ENCODE measurements at regions not wholly inside any gene's neighbourhood (a gene's known extent, or its start where the extent isn't known, plus 50 kb on each side); places are given as distances from the start of the nearest gene placed in this dataset.
A peak's percentile ranks its signal among the peaks of the same experiment; 100 is the strongest.
"Not testable (repeated sequence)": the region's sequence is repeated elsewhere in the genome, so short reads cannot be mapped to it uniquely, and the experiment has no call there.

DNA sequence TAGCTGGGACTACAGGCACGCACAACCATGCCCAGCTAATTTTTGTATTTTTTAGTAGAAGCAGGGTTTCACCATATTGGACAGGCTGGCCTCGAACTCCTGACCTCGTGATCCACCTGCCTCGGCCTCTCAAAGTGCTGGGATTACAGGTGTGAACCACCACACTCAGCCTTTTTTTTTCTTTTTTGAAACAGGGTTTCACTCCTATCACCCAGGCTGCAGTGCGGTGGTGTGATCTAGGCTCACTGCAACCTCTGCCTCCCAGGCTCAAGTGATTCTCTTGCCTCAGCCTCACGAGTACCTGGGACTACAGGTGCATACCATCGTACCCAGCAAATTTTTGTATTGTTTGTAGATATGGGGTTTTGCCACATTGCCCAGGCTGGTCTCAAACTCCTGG is 280.9 kb downstream of the GOLGA6L6 start:
- H3K27me3 Mint-ChIP-seq, ATAC-seq, H3K4me1 Mint-ChIP-seq: not testable (repeated sequence)

DNA sequence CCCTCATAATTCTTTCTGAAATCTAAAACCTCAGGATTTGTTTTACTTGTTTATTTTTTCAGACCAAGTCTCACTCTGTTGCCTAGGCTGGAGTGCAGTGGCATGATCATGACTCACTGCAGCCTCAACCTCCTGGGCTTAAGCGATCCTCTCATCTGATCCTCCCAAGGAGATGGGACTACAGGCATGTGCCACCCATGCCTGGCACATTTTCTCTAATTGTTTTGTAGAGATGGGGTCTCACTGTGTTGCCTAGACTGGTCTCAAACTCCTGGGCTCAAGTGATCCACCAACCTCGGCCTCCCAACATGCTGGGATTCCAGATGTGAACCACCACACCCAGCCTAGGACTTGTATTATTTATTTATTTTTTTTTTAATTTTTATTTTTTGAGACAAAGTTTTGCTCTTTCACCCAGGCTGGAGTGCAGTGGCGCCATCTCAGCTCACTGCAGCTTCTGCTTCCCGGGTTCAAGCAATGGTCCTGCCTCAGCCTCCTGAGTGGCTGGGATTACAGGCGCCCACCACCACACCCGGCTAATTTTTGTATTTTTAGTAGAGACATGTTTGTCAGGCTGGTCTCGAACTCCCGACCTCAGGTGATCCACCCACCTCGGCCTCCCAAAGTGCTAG is 281.9 kb downstream of the GOLGA6L6 start:
- not testable (repeated sequence) for H3K9me3 Mint-ChIP-seq, H3K27ac Mint-ChIP-seq, H3K4me1 Mint-ChIP-seq, ATAC-seq, H3K27me3 Mint-ChIP-seq, H3K36me3 Mint-ChIP-seq, H3K4me3 Mint-ChIP-seq

More for the DNA sequence above, 280.9 kb downstream of the GOLGA6L6 start:
- H3K27ac Mint-ChIP-seq, H3K4me3 Mint-ChIP-seq, H3K9me3 Mint-ChIP-seq, H3K36me3 Mint-ChIP-seq: not testable (repeated sequence)

DNA sequence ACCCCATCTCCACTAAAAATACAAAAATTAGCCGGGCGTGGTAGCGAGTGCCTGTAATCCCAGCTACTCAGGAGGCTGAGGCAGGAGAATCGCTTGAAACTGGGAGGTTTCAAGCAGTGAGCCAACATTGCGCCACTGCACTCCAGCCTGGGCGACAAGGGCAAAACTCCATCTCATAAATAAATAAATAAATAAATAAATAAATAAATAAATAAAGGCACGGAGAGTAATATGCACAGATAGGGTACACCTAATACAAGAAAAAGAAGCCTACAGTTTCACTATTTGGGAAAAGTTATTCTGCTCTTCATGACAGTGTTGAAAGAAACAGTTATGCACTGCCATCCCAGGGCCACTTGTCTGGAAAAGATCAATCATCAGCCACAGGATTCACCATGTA is 285.2 kb downstream of the GOLGA6L6 start:
- not testable (repeated sequence) for H3K9me3 Mint-ChIP-seq, H3K27me3 Mint-ChIP-seq, ATAC-seq, H3K4me1 Mint-ChIP-seq, H3K27ac Mint-ChIP-seq, H3K36me3 Mint-ChIP-seq, H3K4me3 Mint-ChIP-seq

DNA sequence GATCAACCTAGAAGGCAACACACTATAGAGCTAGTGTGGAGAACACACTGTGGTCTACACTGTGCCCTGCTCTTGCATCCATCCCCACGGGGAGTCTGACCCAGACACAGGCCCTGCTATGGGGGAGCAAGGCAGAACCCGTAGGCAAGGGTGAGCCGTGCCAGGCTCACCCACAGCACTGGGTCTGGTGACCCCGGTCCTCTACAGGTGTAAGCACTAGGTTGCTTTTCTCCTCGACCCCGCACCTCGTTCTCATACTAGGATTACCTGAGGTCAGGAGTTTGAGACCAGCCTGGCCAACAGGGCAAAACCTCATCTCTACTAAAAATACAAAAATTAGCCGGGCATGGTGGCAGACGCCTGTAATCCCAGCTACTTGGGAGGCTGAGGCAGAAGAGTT is 286.0 kb downstream of the GOLGA6L6 start:
- not testable (repeated sequence) for H3K4me1 Mint-ChIP-seq, H3K9me3 Mint-ChIP-seq, H3K36me3 Mint-ChIP-seq, H3K27me3 Mint-ChIP-seq, H3K4me3 Mint-ChIP-seq, H3K27ac Mint-ChIP-seq
- ATAC-seq: peak; percentile 4

DNA sequence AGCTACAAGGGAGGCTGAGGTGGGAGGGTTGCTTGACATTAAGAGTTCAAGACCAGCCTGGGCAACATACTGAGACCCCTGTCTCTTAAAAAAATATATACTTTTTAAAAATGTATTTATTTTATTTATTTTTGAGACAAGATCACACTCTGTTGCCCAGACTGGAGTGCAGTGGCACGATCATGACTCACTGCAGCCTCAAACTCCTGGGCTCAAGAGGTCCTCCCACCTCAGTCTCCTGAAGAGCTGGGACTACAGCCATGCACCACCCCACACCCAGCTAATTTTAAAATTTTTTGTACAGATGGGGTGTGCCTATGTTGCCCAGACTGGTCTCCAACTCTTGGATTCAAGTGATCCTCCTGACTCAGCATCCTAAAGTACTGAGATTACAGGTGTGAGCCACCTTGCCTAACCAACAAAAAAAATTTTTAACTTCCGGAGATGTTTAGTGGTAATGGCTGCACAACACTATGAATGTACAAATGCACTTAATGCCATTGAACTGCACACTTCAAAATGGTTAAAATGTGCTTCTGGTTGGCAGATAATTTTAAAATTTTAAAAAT is 288.5 kb downstream of the GOLGA6L6 start:
- not testable (repeated sequence) for H3K4me3 Mint-ChIP-seq, ATAC-seq, H3K27me3 Mint-ChIP-seq, H3K36me3 Mint-ChIP-seq, H3K27ac Mint-ChIP-seq, H3K4me1 Mint-ChIP-seq, H3K9me3 Mint-ChIP-seq

DNA sequence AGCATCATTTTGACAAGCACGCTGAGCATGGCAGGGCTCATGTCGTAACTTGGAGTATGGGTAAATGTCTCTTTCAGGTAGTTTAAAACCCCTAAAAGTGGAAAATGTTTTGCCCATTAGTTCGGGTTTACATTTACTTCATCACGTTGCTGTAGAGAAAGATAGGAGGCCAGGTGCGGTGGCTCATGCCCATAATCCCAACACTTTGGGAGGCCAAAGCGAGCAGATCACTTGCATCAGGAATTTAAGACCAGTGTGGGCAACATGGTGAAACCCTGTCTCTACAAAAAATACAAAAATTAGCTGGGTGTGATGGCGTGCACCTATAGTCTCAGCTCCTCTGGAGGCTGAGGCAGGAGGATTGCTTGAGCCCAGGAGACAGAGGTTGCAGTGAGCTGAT is 289.6 kb downstream of the GOLGA6L6 start:
- H3K4me3 Mint-ChIP-seq, H3K9me3 Mint-ChIP-seq, ATAC-seq, H3K27me3 Mint-ChIP-seq, H3K27ac Mint-ChIP-seq, H3K4me1 Mint-ChIP-seq, H3K36me3 Mint-ChIP-seq: not testable (repeated sequence)

DNA sequence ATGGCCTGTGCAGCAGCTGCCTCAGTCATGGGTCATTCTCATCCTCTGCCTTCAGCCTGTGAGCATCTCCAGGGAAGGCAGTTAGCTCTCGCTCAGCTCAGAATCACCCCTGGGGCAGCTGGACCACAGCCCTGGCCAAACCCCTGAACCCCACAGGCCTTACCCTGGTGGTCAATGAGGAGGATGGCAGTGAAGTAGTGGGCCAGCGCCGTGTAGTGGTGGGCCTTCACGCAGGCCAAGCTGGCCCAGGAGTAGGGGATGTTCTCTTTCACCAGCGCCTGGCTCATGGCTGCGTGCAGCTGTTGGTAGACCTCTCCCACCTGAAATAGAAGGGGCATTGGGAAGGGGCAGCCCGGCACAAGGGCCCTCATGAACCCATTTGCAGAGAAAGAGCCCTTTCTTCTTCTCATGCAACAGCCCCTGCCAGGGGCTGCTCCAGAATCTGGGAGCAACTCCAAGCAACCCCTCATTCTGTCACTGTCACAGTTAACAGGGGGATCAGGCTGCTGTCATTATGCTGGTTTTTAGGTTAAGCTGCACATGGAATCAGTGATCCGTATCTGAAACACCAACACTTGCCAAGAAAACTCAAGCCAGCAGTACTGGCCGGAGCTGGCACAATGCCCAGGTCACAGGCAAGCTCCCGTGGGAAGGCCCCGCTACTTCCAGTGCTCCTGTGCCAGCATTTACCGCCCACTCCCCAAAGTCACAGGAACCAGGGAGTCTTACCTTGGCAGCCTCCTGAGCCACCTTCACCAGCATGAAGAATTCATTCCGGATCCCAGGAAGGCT is 290.2 kb downstream of the GOLGA6L6 start:
- not testable (repeated sequence) for H3K27ac Mint-ChIP-seq, H3K4me1 Mint-ChIP-seq, H3K36me3 Mint-ChIP-seq, H3K27me3 Mint-ChIP-seq, H3K9me3 Mint-ChIP-seq, H3K4me3 Mint-ChIP-seq
- ATAC-seq: peak; percentile 1

DNA sequence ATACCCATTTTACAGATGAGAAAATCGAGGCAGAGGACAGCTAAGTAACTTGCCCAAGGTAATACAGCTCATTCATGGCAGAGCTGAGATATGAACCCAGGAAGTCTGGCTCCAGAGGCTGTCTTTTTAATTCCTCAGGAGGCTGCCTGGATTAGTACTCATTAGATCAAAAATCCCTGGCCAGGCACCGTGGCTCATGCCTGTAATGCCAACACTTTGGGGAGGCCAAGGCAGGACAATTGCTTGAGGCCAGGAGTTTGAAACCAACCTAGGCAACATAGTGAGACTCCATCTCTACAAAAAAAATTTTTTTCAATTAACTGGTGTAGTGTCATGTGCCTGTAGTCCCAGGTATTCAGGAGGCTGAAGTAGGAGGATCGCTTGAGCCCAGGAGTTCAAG is 291.4 kb downstream of the GOLGA6L6 start:
- not testable (repeated sequence) for H3K9me3 Mint-ChIP-seq, H3K36me3 Mint-ChIP-seq, H3K27me3 Mint-ChIP-seq, ATAC-seq, H3K27ac Mint-ChIP-seq, H3K4me3 Mint-ChIP-seq, H3K4me1 Mint-ChIP-seq

DNA sequence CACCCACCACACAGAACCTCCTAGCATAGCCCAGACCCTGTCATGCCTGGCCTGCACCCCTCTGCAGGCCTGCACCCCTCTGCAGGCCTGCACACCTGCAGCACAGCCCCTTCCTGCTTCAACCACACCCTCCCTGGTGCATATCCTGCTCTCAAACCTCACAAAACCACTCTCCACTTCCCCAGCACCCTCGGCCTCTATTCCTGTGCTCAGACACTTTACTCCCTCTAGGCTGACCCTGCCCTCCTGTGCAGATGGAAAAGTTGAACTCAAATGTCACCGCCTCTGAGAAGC is 292.0 kb downstream of the GOLGA6L6 start:
- peak; percentile 21 for ATAC-seq
- H3K36me3 Mint-ChIP-seq, H3K27me3 Mint-ChIP-seq, H3K9me3 Mint-ChIP-seq, H3K4me3 Mint-ChIP-seq, H3K4me1 Mint-ChIP-seq, H3K27ac Mint-ChIP-seq: not testable (repeated sequence)

DNA sequence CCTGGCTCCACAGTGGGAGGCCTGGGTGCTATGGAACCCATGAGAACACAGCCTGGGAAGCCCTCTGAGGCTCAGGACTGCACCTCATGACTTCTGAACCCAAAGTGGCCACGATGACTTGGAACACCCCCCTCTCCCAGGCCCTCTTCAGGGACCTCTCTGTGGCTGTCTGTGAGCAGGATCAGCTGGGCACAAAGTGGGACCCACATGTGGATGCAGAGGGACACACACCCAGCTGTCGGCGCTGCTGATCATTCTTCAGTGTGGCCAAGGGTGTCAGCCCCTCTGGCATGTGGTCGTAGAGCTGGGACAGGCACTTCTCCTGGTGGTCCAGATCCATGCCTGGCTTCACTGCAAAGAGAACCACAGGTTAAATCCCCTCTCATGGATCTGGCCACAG is 293.2 kb downstream of the GOLGA6L6 start:
- H3K27ac Mint-ChIP-seq, H3K4me3 Mint-ChIP-seq, H3K9me3 Mint-ChIP-seq, H3K4me1 Mint-ChIP-seq, H3K27me3 Mint-ChIP-seq, H3K36me3 Mint-ChIP-seq: not testable (repeated sequence)
- peak; percentile 3 for ATAC-seq

DNA sequence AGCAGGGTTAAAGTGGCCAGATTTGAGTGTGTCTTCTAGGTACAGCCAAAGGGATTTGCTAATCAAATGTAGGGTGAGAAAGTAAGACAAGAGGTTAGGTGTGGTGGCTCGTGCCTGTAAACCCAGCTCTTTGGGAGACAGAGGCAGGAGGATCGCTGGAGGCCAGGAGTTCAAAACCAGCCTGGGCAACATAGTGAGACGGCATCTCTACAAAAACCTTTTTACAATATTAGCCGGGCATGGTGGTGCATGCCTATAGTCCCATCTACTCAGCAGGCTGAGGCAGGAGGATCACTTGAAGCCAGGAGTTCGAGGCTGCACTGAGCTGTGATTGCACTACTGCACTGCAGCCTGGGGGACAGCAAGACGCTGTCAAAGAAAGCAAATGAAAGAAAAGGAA is 294.5 kb downstream of the GOLGA6L6 start:
- H3K27ac Mint-ChIP-seq, H3K9me3 Mint-ChIP-seq, H3K4me3 Mint-ChIP-seq, H3K4me1 Mint-ChIP-seq, H3K27me3 Mint-ChIP-seq, ATAC-seq, H3K36me3 Mint-ChIP-seq: not testable (repeated sequence)

DNA sequence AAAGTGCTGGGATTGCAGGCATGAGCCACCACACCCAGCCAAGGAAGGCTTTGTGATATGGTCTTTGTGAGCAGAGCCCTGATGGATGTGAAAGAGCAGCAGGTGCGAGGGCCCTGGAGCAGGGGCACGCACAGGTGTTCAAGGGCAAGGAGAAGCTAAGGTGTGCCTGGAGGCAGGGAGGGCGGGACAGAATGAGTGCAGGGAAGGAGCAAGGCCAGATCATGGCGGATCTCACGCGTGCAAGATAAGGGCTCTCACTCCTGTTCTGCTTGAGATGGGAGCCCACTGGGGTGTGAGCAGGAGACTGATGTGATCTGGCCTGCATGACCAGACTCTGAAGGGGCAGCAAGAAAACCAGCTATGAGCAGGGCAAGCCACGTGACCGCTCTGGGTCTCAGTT is 295.0 kb downstream of the GOLGA6L6 start:
- H3K36me3 Mint-ChIP-seq, H3K4me1 Mint-ChIP-seq, H3K27ac Mint-ChIP-seq, H3K27me3 Mint-ChIP-seq, H3K4me3 Mint-ChIP-seq, H3K9me3 Mint-ChIP-seq, ATAC-seq: not testable (repeated sequence)

DNA sequence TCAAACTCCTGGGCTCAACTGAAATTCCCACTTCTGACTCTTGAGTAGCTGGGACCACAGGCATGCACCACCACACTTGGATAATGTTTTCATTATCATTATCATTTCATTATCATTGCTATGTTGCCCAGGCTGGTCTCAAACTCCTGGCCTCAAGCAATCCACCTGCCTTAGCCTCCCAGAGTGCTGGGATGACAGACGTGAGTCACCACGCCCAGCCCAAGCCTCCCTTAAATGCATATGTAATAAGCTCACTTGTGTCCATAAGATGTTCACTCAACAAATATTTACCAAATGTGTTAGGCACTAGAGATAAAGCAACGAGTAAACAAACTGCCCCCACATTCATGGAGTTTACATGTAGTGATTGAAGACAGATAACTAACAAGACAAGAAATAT is 295.7 kb downstream of the GOLGA6L6 start:
- H3K4me1 Mint-ChIP-seq, H3K27ac Mint-ChIP-seq, H3K4me3 Mint-ChIP-seq, H3K36me3 Mint-ChIP-seq, H3K27me3 Mint-ChIP-seq, H3K9me3 Mint-ChIP-seq, ATAC-seq: not testable (repeated sequence)

DNA sequence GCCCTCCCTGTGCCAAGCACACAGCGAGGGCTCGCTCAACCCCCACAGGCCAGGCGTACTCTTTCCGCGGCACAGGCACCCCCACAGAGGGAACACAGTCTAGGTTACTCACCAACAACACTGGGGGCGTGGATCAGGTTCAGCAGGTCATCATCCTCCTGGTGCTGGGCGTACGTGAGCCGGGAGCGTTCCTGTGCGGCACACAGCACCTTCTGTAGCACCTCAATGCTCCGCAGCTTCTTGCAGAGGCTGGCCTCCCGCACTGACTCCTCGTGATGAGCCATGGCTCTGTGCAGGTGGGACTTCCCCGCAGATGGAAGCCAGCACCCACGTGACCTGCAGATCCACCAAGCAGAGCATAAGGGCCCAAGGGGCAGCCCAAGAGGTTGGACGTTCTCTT is 296.8 kb downstream of the GOLGA6L6 start:
- H3K27me3 Mint-ChIP-seq, H3K36me3 Mint-ChIP-seq, H3K9me3 Mint-ChIP-seq, H3K27ac Mint-ChIP-seq, H3K4me3 Mint-ChIP-seq, H3K4me1 Mint-ChIP-seq: not testable (repeated sequence)
- ATAC-seq: peak; percentile 4

DNA sequence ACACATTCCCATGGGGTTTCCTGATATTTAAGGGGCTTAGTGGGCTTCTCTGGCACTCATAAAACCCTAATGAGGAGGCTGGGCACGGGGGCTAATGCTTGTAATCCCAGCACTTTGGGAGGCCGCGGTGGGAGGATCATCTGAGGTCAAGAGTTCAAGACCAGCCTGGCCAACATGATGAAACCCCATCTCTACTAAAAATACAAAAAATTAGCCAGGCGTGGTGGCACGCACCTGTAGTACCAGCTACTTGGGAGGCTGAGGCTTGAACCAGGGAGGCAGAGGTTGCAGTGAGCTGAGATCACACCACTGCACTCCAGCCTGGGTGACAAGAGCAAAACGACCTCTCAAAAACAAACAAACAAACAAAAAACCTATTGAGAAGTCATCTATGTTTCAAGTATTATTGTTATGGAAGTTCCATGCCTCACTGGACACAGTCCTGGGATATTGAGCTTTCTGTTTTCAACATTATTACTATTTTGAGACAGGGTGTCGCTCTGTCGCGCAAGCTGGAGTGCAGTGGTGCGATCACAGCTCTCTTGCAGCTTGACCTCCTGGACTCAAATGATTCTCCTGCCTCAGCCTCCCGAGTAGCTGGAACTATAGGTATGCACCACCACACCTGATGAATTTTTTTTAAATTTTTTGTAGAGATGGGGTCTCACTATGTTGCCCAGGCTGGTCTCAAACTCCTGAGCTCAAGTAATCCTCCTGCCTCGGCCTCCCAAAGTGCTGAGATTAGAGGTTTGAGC is 297.9 kb downstream of the GOLGA6L6 start:
- not testable (repeated sequence) for H3K27ac Mint-ChIP-seq, H3K4me3 Mint-ChIP-seq, H3K9me3 Mint-ChIP-seq, H3K4me1 Mint-ChIP-seq, H3K27me3 Mint-ChIP-seq, H3K36me3 Mint-ChIP-seq, ATAC-seq

DNA sequence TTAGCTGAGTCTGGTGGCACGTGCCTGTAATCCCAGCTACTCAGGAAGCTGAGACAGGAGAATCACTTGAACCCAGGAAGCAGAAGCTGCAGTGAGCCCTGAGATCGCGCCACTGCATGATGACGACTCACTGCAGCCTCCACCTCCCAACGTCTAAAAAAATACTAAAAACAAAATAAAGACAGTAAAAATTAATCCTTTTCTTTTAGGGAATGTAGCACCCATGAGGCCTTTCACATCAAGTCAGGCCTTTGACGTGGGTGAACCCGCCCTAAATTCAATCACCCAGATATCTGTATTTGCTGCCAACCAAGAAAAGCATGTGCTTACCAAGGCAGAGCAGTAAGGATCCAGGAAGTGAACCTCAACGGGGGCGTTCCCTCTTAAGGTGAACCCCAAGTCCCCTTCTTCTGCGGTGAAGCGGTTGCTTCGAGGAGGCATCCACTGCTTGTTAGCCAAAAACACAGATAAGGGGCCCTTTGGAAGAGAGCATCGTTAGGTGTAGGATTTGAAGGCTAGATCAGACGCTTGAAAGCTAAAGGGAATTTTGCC is 301.2 kb downstream of the GOLGA6L6 start:
- not testable (repeated sequence) for H3K27me3 Mint-ChIP-seq, ATAC-seq, H3K27ac Mint-ChIP-seq, H3K4me1 Mint-ChIP-seq, H3K4me3 Mint-ChIP-seq, H3K36me3 Mint-ChIP-seq, H3K9me3 Mint-ChIP-seq

Data from stimulated activated memory B cell treated with anti-CD40 and anti-IgM and Interleukin-4, amounts not matched to agents 10 μg/mL and 1 μg/mL and 100 μg/mL, for 72 hours (primary cell).